OCI-LY3 (cell line): ENCODE measurements at regions not wholly inside any gene's neighbourhood (a gene's known extent, or its start where the extent isn't known, plus 50 kb on each side); places are given as distances from the start of the nearest gene placed in this dataset.

Experiments
- EZH2phosphoT487 ChIP-seq: fragments of 200-600 bp; shearing (Covaris generic); IDR thresholded peaks from 2 replicates; pipeline ENCODE4 v1.6.1; 2018; ENCODE audit warnings: antibody characterized with exemption, mixed run types, low read depth
- TF ChIP-seq, protein P1 (sequence below): fragments of 200-600, 300-600 bp; sonication (generic); IDR thresholded peaks from 2 replicates; pipeline ENCODE4 v1.5.1; 2014; ENCODE audit warnings: antibody characterized with exemption, low read length, low read depth

DNA sequence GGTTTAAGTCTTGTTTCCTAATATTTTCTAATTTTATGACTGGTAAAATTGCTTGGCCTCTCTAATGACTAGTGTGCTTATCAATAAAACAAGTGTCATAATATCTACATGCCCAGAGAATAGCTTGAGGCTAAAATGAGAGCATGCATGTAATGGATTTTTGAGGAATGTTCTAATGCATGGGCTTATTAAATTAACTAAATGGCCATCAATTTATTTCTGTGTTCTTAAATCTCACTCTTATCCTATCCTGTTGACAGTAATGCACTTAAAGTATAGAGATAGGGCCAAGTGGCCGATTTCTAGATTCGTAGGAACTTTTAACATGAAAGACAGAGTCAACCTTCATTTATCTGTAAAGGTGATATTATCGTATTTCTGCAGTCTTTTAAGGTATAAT is 252.4 kb upstream of the COL3A1 start:
- TF ChIP-seq, protein P1, sequence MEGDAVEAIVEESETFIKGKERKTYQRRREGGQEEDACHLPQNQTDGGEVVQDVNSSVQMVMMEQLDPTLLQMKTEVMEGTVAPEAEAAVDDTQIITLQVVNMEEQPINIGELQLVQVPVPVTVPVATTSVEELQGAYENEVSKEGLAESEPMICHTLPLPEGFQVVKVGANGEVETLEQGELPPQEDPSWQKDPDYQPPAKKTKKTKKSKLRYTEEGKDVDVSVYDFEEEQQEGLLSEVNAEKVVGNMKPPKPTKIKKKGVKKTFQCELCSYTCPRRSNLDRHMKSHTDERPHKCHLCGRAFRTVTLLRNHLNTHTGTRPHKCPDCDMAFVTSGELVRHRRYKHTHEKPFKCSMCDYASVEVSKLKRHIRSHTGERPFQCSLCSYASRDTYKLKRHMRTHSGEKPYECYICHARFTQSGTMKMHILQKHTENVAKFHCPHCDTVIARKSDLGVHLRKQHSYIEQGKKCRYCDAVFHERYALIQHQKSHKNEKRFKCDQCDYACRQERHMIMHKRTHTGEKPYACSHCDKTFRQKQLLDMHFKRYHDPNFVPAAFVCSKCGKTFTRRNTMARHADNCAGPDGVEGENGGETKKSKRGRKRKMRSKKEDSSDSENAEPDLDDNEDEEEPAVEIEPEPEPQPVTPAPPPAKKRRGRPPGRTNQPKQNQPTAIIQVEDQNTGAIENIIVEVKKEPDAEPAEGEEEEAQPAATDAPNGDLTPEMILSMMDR: no peak
- TF ChIP-seq EZH2phosphoT487: no peak
